IPS DF 19.7 (cell line): ENCODE measurements at regions not wholly inside any gene's neighbourhood (a gene's known extent, or its start where the extent isn't known, plus 50 kb on each side); places are given as distances from the start of the nearest gene placed in this dataset.

Experiments
- DNase-seq: peaks from one replicate; pipeline ENCODE4 v3.0.0-alpha.2; 2013; ENCODE audit warnings: low read depth, low spot score

GRCh38 chr7:41104631-41105030, 598.3 kb downstream of the INHBA start:
- DNase-seq: no peak

- DNase-seq: peak; percentile 17
Measured at GRCh38 chr7:41103331-41103730, 599.6 kb downstream of the INHBA start.

- DNase-seq: no peak
Measured at GRCh38 chr7:41098846-41099245, 604.0 kb downstream of the INHBA start.

GRCh38 chr7:41098402-41098801, 604.5 kb downstream of the INHBA start:
- no peak for DNase-seq

- DNase-seq: no peak
Measured at GRCh38 chr7:41097501-41097900, 605.4 kb downstream of the INHBA start.

GRCh38 chr7:41096917-41097316, 606.0 kb downstream of the INHBA start:
- DNase-seq: no peak

- DNase-seq: no peak
Measured at GRCh38 chr7:41093141-41093540, 609.7 kb downstream of the INHBA start.

GRCh38 chr7:41085244-41085643, 617.6 kb downstream of the INHBA start:
- DNase-seq: no peak

GRCh38 chr7:41084381-41084780, 618.5 kb downstream of the INHBA start:
- no peak for DNase-seq

GRCh38 chr7:41069635-41070034, 633.3 kb downstream of the INHBA start:
- no peak for DNase-seq

GRCh38 chr7:41067576-41067975, 635.3 kb downstream of the INHBA start:
- DNase-seq: no peak

- DNase-seq: no peak
Measured at GRCh38 chr7:41065663-41066062, 637.2 kb downstream of the INHBA start.

- DNase-seq: no peak
Measured at GRCh38 chr7:41063116-41063515, 639.8 kb downstream of the INHBA start.

- no peak for DNase-seq
Measured at GRCh38 chr7:41060796-41061195, 642.1 kb downstream of the INHBA start.

- DNase-seq: no peak
Measured at GRCh38 chr7:41059796-41060195, 643.1 kb downstream of the INHBA start.

- DNase-seq: peak; percentile 75
Measured at GRCh38 chr7:41058986-41059741, 643.7 kb downstream of the INHBA start.

- no peak for DNase-seq
Measured at GRCh38 chr7:41054960-41055661, 647.8 kb downstream of the INHBA start.

- DNase-seq: no peak
Measured at GRCh38 chr7:41053820-41054219, 649.1 kb downstream of the INHBA start.

- no peak for DNase-seq
Measured at GRCh38 chr7:41052736-41053135, 650.2 kb downstream of the INHBA start.

- no peak for DNase-seq
Measured at GRCh38 chr7:41052201-41052600, 650.7 kb downstream of the INHBA start.

- DNase-seq: no peak
Measured at GRCh38 chr7:41051535-41051934, 651.4 kb downstream of the INHBA start.

GRCh38 chr7:41051062-41051461, 651.8 kb downstream of the INHBA start:
- DNase-seq: no peak

- DNase-seq: no peak
Measured at GRCh38 chr7:41048771-41049170, 654.1 kb downstream of the INHBA start.
